Activated naive CD4-positive, alpha-beta T cell treated with anti-CD3 and anti-CD28 coated beads, Interleukin-2, amount 50 U/mL, for 72 hours (primary cell): ENCODE measurements at regions not wholly inside any gene's neighbourhood (a gene's known extent, or its start where the extent isn't known, plus 50 kb on each side); places are given as distances from the start of the nearest gene placed in this dataset.
"Not testable (repeated sequence)": the region's sequence is repeated elsewhere in the genome, so short reads cannot be mapped to it uniquely, and the experiment has no call there.

Source experiments
- ATAC-seq, 2 donors: fragments of 150-1000 bp; cut with Tn5 transposase; 2 replicates each; pipeline ENCODE4 v1.10.0; 2021; ENCODE audit warnings: mild to moderate bottlenecking in 2 of 2, moderate library complexity in 2 of 2
- DNase-seq, 2 donors: peaks; one replicate each; pipeline ENCODE4 v3.0.0; 2021 to 2022; ENCODE audit warnings: low spot score in 2 of 2
- H3K27ac Mint-ChIP-seq, 2 donors: one replicate each; pipeline ENCODE4 v1.8.0; 2022; ENCODE audit warnings: mild to moderate bottlenecking in 2 of 2, mixed read lengths in 2 of 2
- H3K36me3 Mint-ChIP-seq, 2 donors: one replicate each; pipeline ENCODE4 v1.8.0; 2022; ENCODE audit warnings: mixed read lengths in 2 of 2
- H3K9me3 Mint-ChIP-seq, 2 donors: one replicate each; pipeline ENCODE4 v1.8.0; 2022; ENCODE audit warnings: mixed read lengths in 2 of 2

DNA sequence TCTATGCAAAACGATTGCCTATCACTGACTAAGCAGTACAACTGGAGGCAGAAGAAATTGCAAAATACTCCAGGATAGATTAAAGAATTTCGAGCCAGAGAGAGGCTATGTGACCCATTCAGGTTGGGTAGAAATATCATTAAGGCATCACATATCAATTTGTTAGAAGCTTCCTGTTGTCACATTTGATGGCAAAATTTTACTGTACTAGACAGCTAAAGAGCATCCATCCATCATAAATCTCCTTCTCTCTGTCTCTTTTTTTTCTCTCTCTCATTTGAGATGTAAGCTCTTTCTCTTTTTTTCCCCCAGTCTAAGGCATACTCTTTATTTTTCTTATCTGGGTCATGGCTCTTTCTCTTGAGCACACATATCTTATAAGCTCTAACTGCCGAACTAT lies 155.7 kb downstream of the EVA1A start:
- DNase-seq (no peak), ATAC-seq (no peak)
- Mint-ChIP-seq H3K9me3 (peaks cover 2 to 3% of the 10 kb centered on the region in 2 donors), H3K27ac (no peak overlapping the region), H3K36me3 (peaks cover 5 to 7% of the 10 kb centered on the region in 2 donors)

DNA sequence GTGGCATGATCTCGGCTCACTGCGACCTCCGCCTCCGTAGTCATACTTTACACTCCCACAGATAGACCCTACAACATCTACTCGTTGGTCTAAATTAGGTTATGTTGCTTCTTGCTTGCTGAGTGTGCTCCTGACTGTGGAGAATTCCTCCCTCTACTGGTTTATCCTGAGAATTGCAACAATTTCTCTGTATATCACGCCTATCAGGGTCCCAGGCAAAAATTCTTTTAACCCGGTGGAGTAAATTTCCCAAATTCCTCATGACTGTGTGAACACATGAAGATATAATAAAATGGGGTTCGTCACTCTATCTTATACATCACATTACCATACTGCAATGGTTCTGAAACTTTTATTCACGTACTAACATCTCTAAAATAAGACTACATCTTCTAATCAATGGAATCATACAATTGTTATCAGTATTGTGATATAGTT lies 156.7 kb downstream of the EVA1A start:
- peak; percentile 56 to 78 for ATAC-seq
- no peak overlapping the region for H3K27ac Mint-ChIP-seq
- H3K9me3 Mint-ChIP-seq = no peaks in the 10 kb centered on the region
- no peak for DNase-seq
- H3K36me3 Mint-ChIP-seq = no peaks in the 10 kb centered on the region

DNA sequence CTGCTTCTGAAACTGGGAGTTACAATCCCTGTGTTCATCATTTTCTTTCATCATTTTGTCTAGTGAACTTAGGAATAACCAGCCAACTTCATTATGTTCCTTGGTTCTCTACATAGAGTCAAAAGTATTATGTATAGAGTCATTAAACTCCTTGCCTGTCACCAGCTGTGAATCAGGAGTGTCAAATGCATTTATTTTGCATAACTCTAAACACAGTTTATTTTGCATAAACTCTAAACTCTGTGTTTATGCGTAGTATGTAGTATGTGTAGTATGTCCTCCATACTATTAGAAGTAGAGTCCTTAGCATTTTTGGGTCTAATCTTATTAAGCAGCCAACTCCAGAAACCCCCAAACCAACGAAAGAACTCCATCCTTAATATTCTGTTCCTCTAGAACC lies 164.4 kb downstream of the EVA1A start:
- Mint-ChIP-seq H3K9me3 (peaks cover 0 to 3% of the 10 kb centered on the region in 2 donors), H3K27ac (no peak overlapping the region), H3K36me3 (peaks cover 0 to 9% of the 10 kb centered on the region in 2 donors)
- no peak for DNase-seq
- no peak for ATAC-seq

DNA sequence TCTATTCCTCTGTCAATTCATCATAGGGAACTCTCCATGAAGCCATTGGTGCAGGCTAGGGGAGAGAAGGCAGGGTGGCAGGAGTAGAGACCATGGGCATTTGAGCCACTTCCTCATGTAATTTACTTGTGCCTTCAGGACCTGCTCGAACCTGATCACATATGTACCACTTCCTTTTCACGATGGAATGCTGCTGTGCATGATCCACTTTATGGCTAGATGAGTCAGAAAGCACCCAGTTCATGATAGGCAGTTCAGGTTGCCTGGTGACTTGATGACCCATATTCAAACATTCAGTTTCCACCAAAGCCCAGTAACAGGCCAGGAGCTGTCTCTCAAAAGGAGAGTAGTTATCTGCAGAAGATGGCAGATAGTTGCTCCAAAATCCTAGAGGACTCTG lies 166.0 kb downstream of the EVA1A start:
- DNase-seq, H3K9me3 Mint-ChIP-seq, H3K36me3 Mint-ChIP-seq, H3K27ac Mint-ChIP-seq, ATAC-seq: not testable (repeated sequence)

DNA sequence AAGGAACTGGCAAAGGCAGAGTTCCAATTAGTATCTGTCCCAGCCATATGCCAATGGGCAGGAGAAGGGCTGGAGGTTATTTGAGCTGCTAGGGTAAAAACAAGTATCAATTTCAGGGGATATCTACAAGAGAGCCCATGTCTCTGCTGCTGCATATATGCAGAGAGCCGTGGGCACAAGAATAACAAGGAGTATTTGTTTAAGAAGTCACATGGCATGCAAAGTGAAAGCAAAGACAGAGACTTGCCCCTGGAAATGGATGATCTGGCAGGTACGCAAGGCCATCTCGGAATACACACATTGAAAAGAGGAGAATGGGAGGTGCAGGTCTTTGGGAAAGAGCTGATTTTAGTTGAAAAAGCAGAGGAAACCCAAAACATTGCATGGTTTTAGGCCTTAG lies 170.6 kb downstream of the EVA1A start:
- no peak for ATAC-seq
- Mint-ChIP-seq H3K27ac (no peak overlapping the region), H3K36me3 (peaks cover 0 to 18% of the 10 kb centered on the region in 2 donors), H3K9me3 (peaks cover 0 to 14% of the 10 kb centered on the region in 2 donors)
- no peak for DNase-seq

DNA sequence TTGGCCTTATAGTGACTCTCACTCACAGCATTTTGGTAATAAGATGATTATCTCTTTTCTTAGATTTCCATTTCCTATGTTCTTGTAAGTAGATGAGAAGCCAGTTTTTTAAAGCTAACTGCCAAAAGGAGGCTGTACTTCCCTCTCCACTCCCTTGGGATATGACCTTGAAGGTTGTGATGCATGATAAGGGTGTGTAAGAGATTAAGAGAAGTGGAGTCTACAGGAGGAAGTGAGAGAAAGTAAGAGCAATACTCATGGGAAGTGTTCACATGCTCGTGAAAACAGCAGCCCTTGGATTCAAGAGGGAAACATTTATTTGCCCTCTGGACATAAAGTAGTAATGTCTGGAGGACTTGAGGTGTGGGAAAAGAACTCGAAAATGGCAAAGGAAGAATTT lies 171.5 kb downstream of the EVA1A start:
- no peak for DNase-seq
- Mint-ChIP-seq H3K36me3 (peaks cover 0 to 10% of the 10 kb centered on the region in 2 donors), H3K27ac (no peak overlapping the region), H3K9me3 (peaks cover 0 to 10% of the 10 kb centered on the region in 2 donors)
- ATAC-seq = no peak

DNA sequence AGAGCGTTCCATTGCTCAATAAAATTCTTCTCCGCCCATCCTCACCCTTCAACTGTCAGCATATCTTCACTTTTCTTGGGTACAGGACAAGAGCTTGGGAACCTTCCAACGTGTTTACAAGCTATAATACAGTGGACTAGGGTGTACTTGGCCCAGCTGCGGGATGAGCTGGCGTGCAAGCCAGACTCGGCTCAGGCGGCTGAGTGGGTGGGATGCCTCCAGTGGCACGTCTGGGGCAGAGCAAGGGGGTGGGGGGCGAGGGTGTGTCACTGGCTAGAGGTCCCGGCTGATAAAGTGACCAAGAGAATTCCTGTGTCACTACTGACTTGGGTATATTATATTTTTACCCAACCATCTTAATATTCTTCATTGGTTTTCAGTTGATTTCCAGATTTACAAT lies 179.7 kb downstream of the EVA1A start:
- H3K9me3 Mint-ChIP-seq = no peaks in the 10 kb centered on the region
- DNase-seq (no peak), ATAC-seq (no peak)
- no peak overlapping the region for H3K27ac Mint-ChIP-seq
- no peaks in the 10 kb centered on the region for H3K36me3 Mint-ChIP-seq

DNA sequence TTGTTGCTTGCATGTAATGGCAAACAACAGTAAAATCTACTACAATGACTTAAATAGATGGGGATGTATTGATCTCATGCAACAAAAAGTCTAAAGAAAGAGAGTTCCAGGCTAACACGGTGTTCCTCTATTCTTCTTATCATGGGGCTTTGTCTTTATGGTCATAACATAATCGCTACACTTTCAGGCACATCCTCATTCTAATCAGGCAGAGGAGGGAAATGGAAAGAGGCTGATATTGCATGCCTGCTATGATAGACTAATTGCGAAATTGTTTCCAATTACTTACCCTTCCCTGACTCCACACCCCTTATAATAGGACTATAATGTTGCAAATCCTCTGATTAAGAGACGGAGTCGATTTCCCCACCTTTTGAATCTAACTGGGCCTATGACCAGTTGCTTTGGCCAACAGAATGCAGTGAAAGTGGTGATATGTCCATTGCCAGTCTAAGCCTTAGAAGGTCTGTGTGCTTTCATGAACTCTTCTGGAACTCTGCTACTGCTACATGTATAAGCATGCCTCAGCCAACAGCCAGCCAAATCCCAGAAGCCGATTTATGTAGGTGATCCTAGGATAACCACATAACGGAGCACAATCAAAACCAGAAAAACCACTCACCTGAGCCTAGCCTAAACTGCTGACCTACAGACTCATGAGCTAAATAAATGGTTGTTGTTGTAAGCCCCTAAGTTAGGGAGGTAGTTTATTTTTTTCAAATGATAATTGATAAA lies 180.3 kb upstream of the TACR1 start:
- no peaks in the 10 kb centered on the region for H3K9me3 Mint-ChIP-seq
- DNase-seq (no peak), ATAC-seq (no peak)
- H3K27ac Mint-ChIP-seq = no peak overlapping the region
- no peaks in the 10 kb centered on the region for H3K36me3 Mint-ChIP-seq

DNA sequence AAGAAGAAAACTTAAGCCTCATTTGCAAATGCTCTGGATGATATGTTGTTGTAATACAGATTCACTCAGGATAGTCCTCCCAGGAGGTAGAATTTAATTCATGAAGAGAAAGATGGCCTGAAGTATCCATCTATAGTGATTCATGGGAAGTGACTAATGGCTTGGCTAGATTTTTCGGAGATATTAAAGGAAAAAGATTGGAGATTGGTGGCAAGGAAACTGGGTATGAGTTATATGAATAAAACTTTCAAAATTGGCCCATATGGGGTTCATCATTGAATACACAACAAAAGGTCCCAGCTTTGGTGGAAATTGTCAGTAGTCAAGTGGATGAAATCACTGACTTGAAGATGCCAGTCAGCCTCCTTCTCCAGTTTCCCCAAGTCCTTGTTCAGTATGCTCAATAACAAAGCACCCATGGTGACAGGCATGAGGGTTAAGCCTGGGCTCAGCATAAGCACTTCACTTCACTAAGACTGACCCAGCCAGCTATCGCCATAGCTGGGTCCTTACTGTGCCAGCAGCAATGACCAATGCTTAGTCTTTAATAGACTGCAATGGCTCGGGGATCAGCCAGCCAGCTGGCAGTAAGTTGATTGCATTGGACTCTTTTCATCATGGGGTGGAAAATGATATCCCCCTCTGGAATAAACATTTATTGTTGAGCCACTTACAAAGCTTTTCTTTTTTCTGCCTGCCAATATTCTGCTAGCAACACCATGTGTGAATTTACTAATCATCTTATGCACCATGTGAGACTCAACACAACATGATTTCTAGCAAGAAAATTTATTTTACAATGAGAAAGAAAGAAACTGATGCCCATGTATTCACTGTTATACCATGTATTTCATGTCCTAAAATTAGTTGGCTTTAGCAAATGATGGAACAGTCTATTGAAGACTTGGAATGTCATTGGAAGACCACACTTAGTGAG lies 176.6 kb upstream of the TACR1 start:
- peaks cover 22 to 24% of the 10 kb centered on the region in 2 donors for H3K9me3 Mint-ChIP-seq
- no peak overlapping the region for H3K27ac Mint-ChIP-seq

DNA sequence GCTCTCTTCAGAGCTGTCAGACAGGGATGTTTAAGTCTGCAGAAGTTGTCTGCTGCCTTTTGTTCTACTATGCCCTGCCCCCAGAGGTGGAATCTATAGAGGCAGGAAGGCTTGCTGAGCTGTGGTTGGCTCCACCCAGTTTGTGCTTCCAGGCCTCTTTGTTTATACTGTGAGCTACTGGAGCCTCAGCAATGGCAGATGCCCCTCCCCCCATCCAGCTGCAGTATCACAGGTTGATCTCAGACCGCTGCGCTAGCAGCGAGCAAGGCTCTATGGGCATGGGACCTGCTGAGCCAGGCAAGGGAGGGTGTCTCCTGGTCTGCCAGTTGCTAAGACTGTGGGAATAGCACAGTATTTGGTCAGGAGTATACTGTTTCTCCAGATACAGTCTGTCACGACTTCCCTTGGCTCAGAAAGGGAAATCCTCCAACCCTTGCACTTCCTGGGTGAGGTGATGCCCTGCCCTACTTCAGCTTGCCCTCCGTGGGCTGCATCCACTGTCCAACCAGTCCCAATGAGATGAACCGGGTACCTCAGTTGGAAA lies 175.2 kb upstream of the TACR1 start:
- H3K36me3 Mint-ChIP-seq = peaks cover 23 to 35% of the 10 kb centered on the region in 2 donors
- peaks cover 30 to 32% of the 10 kb centered on the region in 2 donors for H3K9me3 Mint-ChIP-seq
- not testable (repeated sequence) for H3K27ac Mint-ChIP-seq, DNase-seq, ATAC-seq

More for the DNA sequence above, 176.6 kb upstream of the TACR1 start:
- DNase-seq = no peak
- peaks cover 17 to 20% of the 10 kb centered on the region in 2 donors for H3K36me3 Mint-ChIP-seq
- no peak for ATAC-seq

DNA sequence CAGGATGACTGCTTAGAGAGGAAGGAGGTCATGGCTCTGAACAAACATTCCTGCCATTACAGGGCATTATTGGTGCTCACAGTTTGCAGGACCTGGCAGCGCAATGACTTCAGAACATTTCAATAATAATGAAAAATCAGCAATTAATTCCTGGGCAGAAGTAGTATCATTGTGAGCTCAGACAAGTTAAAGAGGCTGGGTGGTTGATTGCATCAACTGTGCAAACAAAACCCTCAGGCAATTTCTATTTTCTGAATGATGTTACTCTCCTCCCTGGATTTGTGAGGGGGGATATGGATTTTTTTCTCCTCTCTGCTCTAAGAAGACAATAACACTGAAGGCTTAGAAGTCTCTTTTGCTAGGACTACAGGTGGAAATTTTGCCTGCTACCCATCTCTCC lies 168.1 kb upstream of the TACR1 start:
- Mint-ChIP-seq H3K27ac (no peak overlapping the region), H3K9me3 (peaks cover 25 to 35% of the 10 kb centered on the region in 2 donors), H3K36me3 (peaks cover 23 to 38% of the 10 kb centered on the region in 2 donors)
- DNase-seq = no peak
- ATAC-seq = no peak

DNA sequence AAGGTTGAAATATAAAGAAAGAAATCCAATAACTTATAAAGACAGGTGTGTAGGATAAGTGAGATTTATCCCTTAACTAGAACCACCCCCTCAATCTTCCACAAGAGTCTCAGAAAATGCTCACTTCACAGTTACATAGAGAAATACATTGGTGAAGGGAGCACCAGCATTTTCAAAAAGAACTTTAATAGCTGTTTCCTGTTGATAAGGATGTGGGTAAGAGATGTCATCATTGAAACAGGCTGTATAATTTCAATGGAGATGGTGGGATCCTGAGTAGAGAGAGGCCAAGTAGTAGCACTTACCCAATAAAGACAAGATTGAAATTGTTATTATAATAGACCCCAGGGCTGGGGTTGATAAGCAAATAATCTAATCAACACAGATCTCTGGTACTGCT lies 162.2 kb upstream of the TACR1 start:
- no peak for DNase-seq
- no peak for ATAC-seq
- peaks cover 4 to 11% of the 10 kb centered on the region in 2 donors for H3K9me3 Mint-ChIP-seq
- H3K27ac Mint-ChIP-seq = no peak overlapping the region
- H3K36me3 Mint-ChIP-seq = peaks cover 5 to 7% of the 10 kb centered on the region in 2 donors

DNA sequence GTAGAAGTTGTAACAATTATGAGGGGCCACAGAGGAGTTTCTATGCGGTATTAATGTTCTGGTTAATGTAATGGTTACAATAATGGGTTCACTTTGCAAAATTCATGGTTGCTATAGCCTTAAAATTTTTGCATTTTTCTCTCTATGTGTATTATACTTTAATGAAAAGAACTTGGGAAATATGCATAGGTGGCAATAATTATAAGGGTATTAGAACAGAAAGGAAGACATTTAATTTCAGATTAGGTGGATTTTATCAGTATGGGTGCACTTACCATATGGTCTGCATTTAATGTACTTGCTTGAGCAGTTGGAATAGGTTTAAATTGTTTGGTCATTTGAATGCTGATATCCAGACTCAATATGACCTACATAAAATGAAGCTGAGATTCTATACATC lies 161.6 kb upstream of the TACR1 start:
- no peak overlapping the region for H3K27ac Mint-ChIP-seq
- peaks cover 0 to 1% of the 10 kb centered on the region in 2 donors for H3K36me3 Mint-ChIP-seq
- peaks cover 4 to 7% of the 10 kb centered on the region in 2 donors for H3K9me3 Mint-ChIP-seq
- no peak for ATAC-seq
- no peak for DNase-seq

DNA sequence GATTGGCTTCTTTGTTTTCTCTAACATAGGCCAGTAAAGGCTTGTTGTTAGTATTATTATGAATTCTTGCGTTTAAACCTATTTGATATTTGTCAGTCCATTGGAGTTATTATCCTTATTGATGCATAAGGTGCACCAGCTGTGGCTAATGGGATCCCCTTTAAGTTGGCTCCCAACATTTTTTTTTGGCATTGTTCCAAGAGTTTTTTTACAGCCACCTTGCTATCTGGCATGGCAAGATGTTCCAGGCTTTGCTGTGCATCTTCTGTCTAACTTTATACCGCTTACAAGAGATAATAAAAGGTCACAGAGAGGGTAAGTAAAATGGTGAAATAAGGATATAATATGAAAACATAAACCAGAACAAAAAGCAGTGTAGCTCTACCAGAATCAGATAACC lies 157.5 kb upstream of the TACR1 start:
- Mint-ChIP-seq H3K36me3 (no peaks in the 10 kb centered on the region), H3K9me3 (peaks cover 0 to under 1% of the 10 kb centered on the region in 2 donors), H3K27ac (no peak overlapping the region)
- no peak for DNase-seq
- no peak for ATAC-seq

DNA sequence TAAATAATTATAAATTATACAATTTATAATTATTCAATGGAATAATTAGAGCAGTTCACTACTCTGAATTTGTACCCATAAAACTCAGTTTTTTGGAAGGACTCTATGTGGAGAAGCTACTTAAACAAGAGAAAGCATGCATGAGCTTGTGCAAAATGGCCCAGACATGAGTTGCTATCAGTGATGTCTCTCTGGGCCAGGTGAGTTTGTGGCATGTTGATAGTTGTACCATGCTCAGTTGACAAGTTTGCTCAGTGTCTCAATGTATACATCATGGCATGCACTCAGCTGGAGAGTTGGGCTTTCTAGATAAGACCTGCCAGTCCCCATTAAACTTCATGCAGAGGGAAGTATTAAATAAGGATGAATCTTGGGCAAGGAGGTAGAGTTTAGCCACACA lies 153.8 kb upstream of the TACR1 start:
- DNase-seq (no peak), ATAC-seq (no peak)
- Mint-ChIP-seq H3K27ac (no peak overlapping the region), H3K9me3 (peaks cover 9 to 10% of the 10 kb centered on the region in 2 donors), H3K36me3 (peaks cover 0 to 4% of the 10 kb centered on the region in 2 donors)

DNA sequence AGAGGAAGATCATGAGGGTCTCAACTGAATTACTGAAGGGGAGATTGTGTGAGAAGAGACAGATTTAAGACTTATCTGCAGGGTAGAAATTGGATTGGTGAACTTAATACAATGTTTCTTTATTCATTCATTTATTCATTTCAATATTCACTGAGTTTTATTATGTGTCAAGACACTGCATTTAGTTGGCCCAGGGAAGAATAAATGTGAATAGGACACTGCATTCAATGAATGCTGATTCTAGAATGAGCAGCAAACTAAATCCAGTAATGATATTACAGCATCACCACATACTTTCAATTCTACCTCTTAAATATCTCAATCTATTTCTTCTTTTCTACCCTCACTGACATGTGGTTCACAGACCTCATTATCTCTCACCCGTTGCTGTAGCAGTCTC lies 149.0 kb upstream of the TACR1 start:
- Mint-ChIP-seq H3K9me3 (peaks cover 9 to 10% of the 10 kb centered on the region in 2 donors), H3K36me3 (peaks cover 0 to 4% of the 10 kb centered on the region in 2 donors), H3K27ac (no peak overlapping the region)
- DNase-seq (no peak), ATAC-seq (no peak)

DNA sequence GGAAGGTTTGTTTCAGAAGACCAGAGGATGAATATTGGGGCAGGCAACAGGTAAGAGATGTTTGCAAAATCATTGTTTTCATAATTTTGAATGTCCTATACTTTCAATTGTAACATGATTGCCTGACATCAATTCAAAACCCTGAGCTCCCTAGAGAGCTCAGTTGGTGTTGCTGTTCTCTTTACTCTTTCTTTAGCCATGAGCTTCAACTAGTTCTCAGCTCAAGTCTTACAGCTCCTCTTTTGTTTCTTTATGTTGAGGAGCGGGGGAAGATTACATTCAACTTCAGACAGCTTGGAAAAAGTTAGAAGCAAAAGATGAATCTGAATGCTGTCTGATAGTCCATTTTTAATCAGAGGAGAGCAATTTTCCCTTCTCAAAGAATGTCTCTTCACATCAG lies 144.8 kb upstream of the TACR1 start:
- no peak for DNase-seq
- H3K27ac Mint-ChIP-seq = no peak overlapping the region
- no peak for ATAC-seq
- no peaks in the 10 kb centered on the region for H3K9me3 Mint-ChIP-seq
- no peaks in the 10 kb centered on the region for H3K36me3 Mint-ChIP-seq
